ENCODE measurements at regions not wholly inside any gene's neighbourhood (a gene's known extent, or its start where the extent isn't known, plus 50 kb on each side); places are given as distances from the start of the nearest gene placed in this dataset.

DNA sequence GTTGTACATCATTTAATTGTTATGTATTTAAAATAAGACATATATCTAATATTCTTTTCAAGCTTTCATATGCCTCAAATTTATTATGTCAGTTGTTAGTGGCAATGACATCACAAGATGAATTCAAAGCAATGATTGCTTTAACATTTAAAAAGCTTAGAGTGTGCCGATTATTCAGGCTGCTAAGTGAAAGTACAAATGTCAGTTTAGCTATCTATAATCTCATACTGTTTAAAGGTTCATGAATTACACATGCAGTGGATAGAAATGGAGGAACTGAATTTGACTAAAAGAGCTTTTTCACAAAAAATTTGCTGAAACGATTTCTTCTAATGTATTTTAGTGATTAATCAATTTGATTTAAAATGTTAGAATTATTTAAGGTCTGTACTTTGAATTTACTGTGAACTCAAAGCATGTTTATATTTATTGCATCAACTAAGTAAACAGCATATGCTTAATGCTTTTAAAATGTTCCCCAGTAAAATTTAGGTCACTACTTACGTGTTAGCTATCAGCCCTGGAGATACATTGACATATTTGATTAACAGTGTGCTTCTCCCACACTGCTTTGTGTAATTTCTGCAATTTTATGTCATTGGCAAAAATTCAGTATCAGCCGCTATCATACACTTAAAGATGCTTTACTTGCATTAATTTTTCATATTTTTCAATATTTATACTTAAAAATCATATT lies 334.9 kb downstream of the PARP8 start:
- peaks cover 9% of the 10 kb centered on the region for H3K27me3 ChIP-seq (ENCODE audit: insufficient read depth, poor library complexity, severe bottlenecking)
- no peak overlapping the region for H3K4me3 ChIP-seq (replicated peaks; ENCODE audit: insufficient read depth, low read length)
- TF ChIP-seq, protein P1, sequence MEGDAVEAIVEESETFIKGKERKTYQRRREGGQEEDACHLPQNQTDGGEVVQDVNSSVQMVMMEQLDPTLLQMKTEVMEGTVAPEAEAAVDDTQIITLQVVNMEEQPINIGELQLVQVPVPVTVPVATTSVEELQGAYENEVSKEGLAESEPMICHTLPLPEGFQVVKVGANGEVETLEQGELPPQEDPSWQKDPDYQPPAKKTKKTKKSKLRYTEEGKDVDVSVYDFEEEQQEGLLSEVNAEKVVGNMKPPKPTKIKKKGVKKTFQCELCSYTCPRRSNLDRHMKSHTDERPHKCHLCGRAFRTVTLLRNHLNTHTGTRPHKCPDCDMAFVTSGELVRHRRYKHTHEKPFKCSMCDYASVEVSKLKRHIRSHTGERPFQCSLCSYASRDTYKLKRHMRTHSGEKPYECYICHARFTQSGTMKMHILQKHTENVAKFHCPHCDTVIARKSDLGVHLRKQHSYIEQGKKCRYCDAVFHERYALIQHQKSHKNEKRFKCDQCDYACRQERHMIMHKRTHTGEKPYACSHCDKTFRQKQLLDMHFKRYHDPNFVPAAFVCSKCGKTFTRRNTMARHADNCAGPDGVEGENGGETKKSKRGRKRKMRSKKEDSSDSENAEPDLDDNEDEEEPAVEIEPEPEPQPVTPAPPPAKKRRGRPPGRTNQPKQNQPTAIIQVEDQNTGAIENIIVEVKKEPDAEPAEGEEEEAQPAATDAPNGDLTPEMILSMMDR (IDR thresholded peaks at IDR 0.05; ENCODE audit: insufficient read depth, low read length) = no peak
- no peak for TF ChIP-seq POLR2AphosphoS5 (IDR thresholded peaks at IDR 0.05; ENCODE audit: low read depth)
- no peak for TF ChIP-seq GABPA (IDR thresholded peaks at IDR 0.05; ENCODE audit: low read depth)
- no peak overlapping the region for H3K27ac ChIP-seq (replicated peaks)
- no peak for DNase-seq (ENCODE audit: low read depth in 1 of 2, low spot score in 1 of 2)

- no peak overlapping the region for H3K4me3 ChIP-seq (replicated peaks; ENCODE audit: insufficient read depth, low read length)
- no peak for DNase-seq (ENCODE audit: low read depth in 1 of 2, low spot score in 1 of 2)
- TF ChIP-seq, protein P1 (IDR thresholded peaks at IDR 0.05; ENCODE audit: insufficient read depth, low read length) = no peak
- TF ChIP-seq POLR2AphosphoS5 (IDR thresholded peaks at IDR 0.05; ENCODE audit: low read depth) = no peak
- no peak for TF ChIP-seq SPI1 (IDR thresholded peaks at IDR 0.05; ENCODE audit: borderline replicate concordance, low read depth)
- TF ChIP-seq GABPA (IDR thresholded peaks at IDR 0.05; ENCODE audit: low read depth) = no peak
- TF ChIP-seq REST (IDR thresholded peaks at IDR 0.05; ENCODE audit: insufficient replicate concordance, low read depth) = no peak
- peaks cover 13% of the 10 kb centered on the region for H3K27me3 ChIP-seq (ENCODE audit: insufficient read depth, poor library complexity, severe bottlenecking)
- H3K27ac ChIP-seq (replicated peaks) = no peak overlapping the region
These were observed 335.9 kb downstream of the PARP8 start for GRCh38 chr5:51002368-51002767.

- DNase-seq (ENCODE audit: low read depth in 1 of 2, low spot score in 1 of 2) = no peak
- H3K4me3 ChIP-seq (replicated peaks; ENCODE audit: insufficient read depth, low read length) = no peak overlapping the region
- TF ChIP-seq, protein P1 (IDR thresholded peaks at IDR 0.05; ENCODE audit: insufficient read depth, low read length) = no peak
- TF ChIP-seq GABPA (IDR thresholded peaks at IDR 0.05; ENCODE audit: low read depth) = no peak
- no peak for TF ChIP-seq SPI1 (IDR thresholded peaks at IDR 0.05; ENCODE audit: borderline replicate concordance, low read depth)
- no peak for TF ChIP-seq REST (IDR thresholded peaks at IDR 0.05; ENCODE audit: insufficient replicate concordance, low read depth)
- no peak for TF ChIP-seq POLR2AphosphoS5 (IDR thresholded peaks at IDR 0.05; ENCODE audit: low read depth)
- no peaks in the 10 kb centered on the region for H3K27me3 ChIP-seq (ENCODE audit: insufficient read depth, poor library complexity, severe bottlenecking)
- H3K27ac ChIP-seq (replicated peaks) = no peak overlapping the region
These were observed 346.6 kb downstream of the PARP8 start for GRCh38 chr5:51013036-51013435.

DNA sequence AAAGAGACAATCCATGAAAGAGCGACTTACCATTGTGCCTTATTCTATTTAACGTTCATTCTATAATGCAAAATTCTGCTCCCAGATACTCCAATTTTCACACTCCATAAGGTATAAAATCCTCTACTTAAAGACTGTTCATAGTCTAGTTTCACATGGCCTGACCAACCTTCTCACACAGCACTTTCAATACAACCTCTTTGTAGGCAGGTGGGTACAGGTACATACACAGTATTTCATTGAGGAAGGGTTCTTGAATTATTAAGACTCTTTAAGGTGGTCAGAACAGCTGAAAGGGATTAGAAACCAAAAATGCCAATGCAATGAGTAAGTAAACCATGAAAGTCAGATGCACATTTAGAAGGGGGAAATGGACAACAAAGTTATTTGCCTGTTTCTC lies 352.0 kb downstream of the PARP8 start:
- Histone ChIP-seq H3K4me3 (replicated peaks; ENCODE audit: insufficient read depth, low read length) (no peak overlapping the region), H3K27me3 (ENCODE audit: insufficient read depth, poor library complexity, severe bottlenecking) (no peaks in the 10 kb centered on the region), H3K27ac (replicated peaks) (no peak overlapping the region)
- TF ChIP-seq, protein P1 (IDR thresholded peaks at IDR 0.05; ENCODE audit: insufficient read depth, low read length) = no peak
- TF ChIP-seq POLR2AphosphoS5 (IDR thresholded peaks at IDR 0.05; ENCODE audit: low read depth) (no peak), SPI1 (IDR thresholded peaks at IDR 0.05; ENCODE audit: borderline replicate concordance, low read depth) (no peak), GABPA (IDR thresholded peaks at IDR 0.05; ENCODE audit: low read depth) (no peak), REST (IDR thresholded peaks at IDR 0.05; ENCODE audit: insufficient replicate concordance, low read depth) (no peak)
- no peak for DNase-seq (ENCODE audit: low read depth in 1 of 2, low spot score in 1 of 2)
